GM10266 (cell line): ENCODE measurements at regions not wholly inside any gene's neighbourhood (a gene's known extent, or its start where the extent isn't known, plus 50 kb on each side); places are given as distances from the start of the nearest gene placed in this dataset.

ENCODE experiments used
- DNase-seq: peaks from one replicate; pipeline ENCODE4 v3.0.0; 2012; ENCODE audit errors: extremely low spot score
- CTCF ChIP-seq: IDR thresholded peaks from 2 replicates; pipeline ENCODE4 v1.5.1; 2012; ENCODE audit warnings: mild to moderate bottlenecking, low read depth; ENCODE audit not compliant: control insufficient read depth, insufficient read depth; ENCODE audit errors: missing control alignments

DNA sequence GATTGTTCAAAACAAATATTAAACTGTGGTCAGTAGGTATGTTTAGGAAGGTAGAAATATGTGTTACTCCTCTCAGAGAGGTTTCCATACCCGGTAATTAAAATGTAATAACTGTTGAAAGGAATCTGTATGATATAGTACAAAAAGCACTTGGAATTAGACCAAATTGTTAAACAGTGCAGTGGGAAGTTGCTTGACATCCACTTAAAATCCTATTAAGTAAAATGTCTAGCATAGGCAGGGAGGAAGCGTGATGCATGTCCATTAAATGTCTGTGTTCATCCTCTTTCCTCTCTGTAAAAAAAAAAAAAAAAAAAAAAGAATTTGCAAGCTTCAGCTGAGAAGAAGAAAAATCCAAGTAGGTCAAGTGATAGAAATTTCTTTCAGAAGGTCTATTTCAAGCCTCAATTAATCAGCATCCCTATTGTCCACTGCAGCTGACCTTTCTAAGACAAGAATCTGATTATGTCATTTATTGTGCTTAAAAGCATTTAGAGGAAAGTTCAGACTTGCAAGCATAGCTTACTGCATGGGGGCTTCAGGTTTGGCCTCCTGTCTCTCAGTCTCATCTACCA, 265.6 kb upstream of the RGS6 start:
- DNase-seq, result no peak
- no peak for TF ChIP-seq CTCF

- no peak for DNase-seq
- no peak for TF ChIP-seq CTCF
Measured at GRCh38 chr14:71668186-71668912, 263.9 kb upstream of the RGS6 start.

DNA sequence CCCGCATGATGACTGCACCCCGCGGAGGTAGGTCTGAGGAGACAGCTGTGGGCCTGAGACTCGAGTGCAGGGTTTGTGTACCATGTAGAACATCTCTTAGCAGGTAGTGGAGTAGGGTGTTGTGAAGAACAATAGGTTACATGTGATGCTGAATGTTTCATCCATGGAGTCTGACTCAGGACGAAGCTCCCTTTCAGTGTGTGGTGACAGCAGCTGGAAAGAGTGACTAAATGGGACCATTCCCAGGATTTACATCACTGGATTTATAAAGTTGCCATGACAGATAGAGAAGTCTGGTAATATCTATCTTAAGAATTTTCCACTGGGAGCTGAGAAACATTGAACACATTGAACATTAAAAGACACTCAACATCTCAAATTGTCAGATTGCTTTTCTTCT, 259.6 kb upstream of the RGS6 start:
- DNase-seq, result no peak
- TF ChIP-seq CTCF, result no peak

DNA sequence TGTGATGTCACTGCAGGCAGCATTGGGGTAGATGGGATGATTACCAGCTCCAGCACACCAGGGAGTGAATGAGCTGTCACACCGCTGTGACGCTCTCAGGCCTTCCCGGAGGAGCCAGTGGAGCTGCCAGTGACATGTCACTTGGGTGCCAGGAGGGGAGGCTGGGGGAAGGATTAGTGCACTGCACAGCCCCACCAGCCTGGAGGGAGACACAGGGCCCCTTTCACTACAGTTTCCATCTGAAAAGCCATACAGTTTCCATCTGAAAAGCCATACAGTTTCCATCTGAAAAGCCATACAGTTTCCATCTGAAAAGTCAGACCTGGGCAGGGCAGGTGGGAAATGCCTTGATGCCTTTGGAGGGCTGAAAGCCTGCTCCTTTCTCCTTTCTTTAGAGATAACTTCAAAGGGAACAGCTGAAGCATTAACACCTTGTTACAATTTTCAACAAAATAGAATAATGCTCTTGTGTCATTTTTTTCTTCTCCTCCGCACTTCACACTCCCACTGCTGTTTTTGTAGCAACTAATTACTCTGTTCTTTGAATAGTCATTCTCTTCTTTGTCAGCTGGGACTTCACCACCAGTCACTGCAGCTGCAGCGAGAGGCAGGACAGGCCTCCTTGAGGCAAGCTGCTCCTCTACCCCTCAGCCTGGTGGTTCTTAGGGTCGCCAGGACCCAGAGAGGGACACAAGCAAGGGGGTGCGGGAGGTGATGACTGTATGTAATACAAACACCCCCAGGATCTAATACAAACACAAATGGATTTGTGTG, 256.9 kb upstream of the RGS6 start:
- no peak for TF ChIP-seq CTCF
- no peak for DNase-seq

- DNase-seq, result no peak
- TF ChIP-seq CTCF, result no peak
Measured at GRCh38 chr14:71675900-71676287, 256.3 kb upstream of the RGS6 start.

- no peak for DNase-seq
- TF ChIP-seq CTCF, result no peak
Measured at GRCh38 chr14:71680736-71681387, 251.4 kb upstream of the RGS6 start.
